OCI-LY1 (cell line): ENCODE measurements at regions not wholly inside any gene's neighbourhood (a gene's known extent, or its start where the extent isn't known, plus 50 kb on each side); places are given as distances from the start of the nearest gene placed in this dataset.

Source experiments
- H2AFZ ChIP-seq: fragments of 200-600 bp; sonication (generic), shearing (Covaris generic); 2 replicates; pipeline ENCODE4 v1.6.0; 2014; ENCODE audit warnings: antibody characterized with exemption, mild to moderate bottlenecking, low read length
- H3F3A ChIP-seq: fragments of 200-600 bp; sonication (generic), shearing (Covaris generic); 2 replicates; pipeline ENCODE4 v1.6.0; 2014; ENCODE audit warnings: mild to moderate bottlenecking, antibody characterized with exemption, low read length, moderate library complexity; ENCODE audit not compliant: insufficient read depth
- H3K27ac ChIP-seq: fragments of 200-600 bp; sonication (generic); 2 replicates; pipeline ENCODE4 v1.5.1; 2014; ENCODE audit warnings: low read length, mixed run types, mild to moderate bottlenecking, low read depth; ENCODE audit not compliant: poor library complexity, severe bottlenecking
- H3K27me3 ChIP-seq: fragments of 200-600 bp; sonication (generic); 2 replicates; pipeline ENCODE4 v1.6.0; 2014; ENCODE audit warnings: antibody characterized with exemption, mild to moderate bottlenecking, low read length, moderate library complexity; ENCODE audit not compliant: insufficient read depth
- H3K36me3 ChIP-seq: fragments of 200-600 bp; sonication (generic); 2 replicates; pipeline ENCODE4 v1.6.1; 2014; ENCODE audit warnings: mild to moderate bottlenecking, antibody characterized with exemption, low read length, moderate library complexity, mixed read lengths; ENCODE audit not compliant: insufficient read depth
- H3K4me1 ChIP-seq: fragments of 200-600 bp; sonication (generic); 2 replicates; pipeline ENCODE4 v1.5.1; 2014; ENCODE audit warnings: mild to moderate bottlenecking, low read length, moderate library complexity; ENCODE audit not compliant: insufficient read depth, severe bottlenecking
- H3K4me2 ChIP-seq: fragments of 200-600 bp; sonication (generic), shearing (Covaris generic); 2 replicates; pipeline ENCODE4 v1.6.1; 2014; ENCODE audit warnings: low read length
- H3K4me3 ChIP-seq: fragments of 200-600 bp; sonication (generic); 2 replicates; pipeline ENCODE4 v1.5.1; 2014; ENCODE audit warnings: low read length, low read depth, mild to moderate bottlenecking, mixed read lengths; ENCODE audit not compliant: poor library complexity, severe bottlenecking
- H3K79me2 ChIP-seq: fragments of 200-600 bp; shearing (Covaris generic); 2 replicates; pipeline ENCODE4 v1.6.1; 2016; ENCODE audit warnings: mixed run types, low read length, mixed read lengths; ENCODE audit not compliant: insufficient read depth
- H3K9ac ChIP-seq: fragments of 200-600 bp; sonication (generic), shearing (Covaris generic); 2 replicates; pipeline ENCODE4 v1.6.1; 2014; ENCODE audit warnings: mild to moderate bottlenecking, low read length, mixed read lengths
- H3K9me2 ChIP-seq: fragments of 200-600 bp; sonication (generic), shearing (Covaris generic); 2 replicates; pipeline ENCODE4 v1.6.1; 2014; ENCODE audit warnings: low read depth, mild to moderate bottlenecking, low read length, mixed read lengths
- H3K9me3 ChIP-seq: fragments of 200-600 bp; shearing (Covaris generic); 2 replicates; pipeline ENCODE4 v1.6.1; 2014; ENCODE audit warnings: low read length, mixed read lengths
- H4K20me1 ChIP-seq: fragments of 200-600 bp; sonication (generic), shearing (Covaris generic); 2 replicates; pipeline ENCODE4 v1.6.0; 2016; ENCODE audit warnings: mild to moderate bottlenecking, low read length; ENCODE audit not compliant: insufficient read depth
- CTCF ChIP-seq: fragments of 200-600 bp; sonication (generic), shearing (Covaris generic); IDR thresholded peaks from 2 replicates; pipeline ENCODE4 v1.5.1; 2017; ENCODE audit warnings: mild to moderate bottlenecking, antibody characterized with exemption, low read length, moderate library complexity, mixed read lengths
- EZH2 ChIP-seq: fragments of 200-600 bp; sonication (generic), shearing (Covaris generic); IDR thresholded peaks from 2 replicates; pipeline ENCODE4 v1.8.0; 2017; ENCODE audit warnings: borderline replicate concordance, mixed run types, mild to moderate bottlenecking, antibody characterized with exemption, low read length, moderate library complexity, mixed read lengths

GRCh38 chr11:38952698-38953097 lies 2354.7 kb upstream of the RAG2 start:
- no peaks in the 10 kb centered on the region for H3K9me3 ChIP-seq
- no peak overlapping the region for H3K4me3 ChIP-seq
- H3K27me3 ChIP-seq, result no peaks in the 10 kb centered on the region
- no peaks in the 10 kb centered on the region for H3K4me1 ChIP-seq
- TF ChIP-seq EZH2 (no peak), CTCF (no peak)
- H3K79me2 ChIP-seq, result no peaks in the 10 kb centered on the region
- H3K27ac ChIP-seq, result no peak overlapping the region
- no peaks in the 10 kb centered on the region for H3K36me3 ChIP-seq
- no peaks in the 10 kb centered on the region for H4K20me1 ChIP-seq
- no peak overlapping the region for H3K4me2 ChIP-seq
- no peak overlapping the region for H3K9ac ChIP-seq
- no peak overlapping the region for H2AFZ ChIP-seq
- no peaks in the 10 kb centered on the region for H3K9me2 ChIP-seq
- H3F3A ChIP-seq, result no peaks in the 10 kb centered on the region

- Histone ChIP-seq H4K20me1 (no peaks in the 10 kb centered on the region), H3K79me2 (no peaks in the 10 kb centered on the region), H3K4me3 (no peak overlapping the region), H3K4me2 (no peak overlapping the region), H3K36me3 (no peaks in the 10 kb centered on the region), H3K27me3 (no peaks in the 10 kb centered on the region), H3F3A (no peaks in the 10 kb centered on the region), H3K9me2 (no peaks in the 10 kb centered on the region), H3K4me1 (no peaks in the 10 kb centered on the region), H3K9me3 (no peaks in the 10 kb centered on the region), H3K27ac (no peak overlapping the region), H2AFZ (no peak overlapping the region), H3K9ac (no peak overlapping the region)
- TF ChIP-seq EZH2 (no peak), CTCF (no peak)
Observed at GRCh38 chr11:38950867-38951266, 2352.8 kb upstream of the RAG2 start.

- Histone ChIP-seq H3K79me2 (no peaks in the 10 kb centered on the region), H3F3A (no peaks in the 10 kb centered on the region), H3K9ac (no peak overlapping the region), H3K9me2 (no peaks in the 10 kb centered on the region), H2AFZ (no peak overlapping the region; the same call in 1 of the 2 replicates), H3K36me3 (no peaks in the 10 kb centered on the region), H3K4me3 (no peak overlapping the region), H3K9me3 (no peaks in the 10 kb centered on the region), H3K4me2 (no peak overlapping the region), H3K4me1 (no peaks in the 10 kb centered on the region), H4K20me1 (no peaks in the 10 kb centered on the region), H3K27me3 (no peaks in the 10 kb centered on the region), H3K27ac (no peak overlapping the region)
- no peak for TF ChIP-seq EZH2
Observed at GRCh38 chr11:38948392-38948791, 2350.4 kb upstream of the RAG2 start.

- no peaks in the 10 kb centered on the region for H4K20me1 ChIP-seq
- H3K79me2 ChIP-seq, result no peaks in the 10 kb centered on the region
- H3K9me2 ChIP-seq, result no peaks in the 10 kb centered on the region
- H3K4me3 ChIP-seq, result no peak overlapping the region
- no peaks in the 10 kb centered on the region for H3K9me3 ChIP-seq
- no peak overlapping the region for H3K27ac ChIP-seq
- no peaks in the 10 kb centered on the region for H3K36me3 ChIP-seq
- no peak overlapping the region for H2AFZ ChIP-seq
- H3K27me3 ChIP-seq, result no peaks in the 10 kb centered on the region
- no peaks in the 10 kb centered on the region for H3K4me1 ChIP-seq
- no peak overlapping the region for H3K4me2 ChIP-seq
- no peaks in the 10 kb centered on the region for H3F3A ChIP-seq
- no peak for TF ChIP-seq CTCF
- TF ChIP-seq EZH2, result no peak
- no peak overlapping the region for H3K9ac ChIP-seq
Observed at GRCh38 chr11:38937709-38938108, 2339.7 kb upstream of the RAG2 start.
